Ureter (tissue), 1 donor: ENCODE measurements at regions not wholly inside any gene's neighbourhood (a gene's known extent, or its start where the extent isn't known, plus 50 kb on each side); places are given as distances from the start of the nearest gene placed in this dataset.
"Not testable (repeated sequence)": the region's sequence is repeated elsewhere in the genome, so short reads cannot be mapped to it uniquely, and the experiment has no call there.

Experiments
- DNase-seq: peaks from one replicate; pipeline ENCODE4 v3.0.0-alpha.2; 2020; ENCODE audit warnings: low spot score
- donor health status: DM: yes; HTN: yes; CAD: no.

- DNase-seq, result no peak
Measured at GRCh38 chr13:71214821-71215220, 652.2 kb downstream of the DACH1 start.

DNA sequence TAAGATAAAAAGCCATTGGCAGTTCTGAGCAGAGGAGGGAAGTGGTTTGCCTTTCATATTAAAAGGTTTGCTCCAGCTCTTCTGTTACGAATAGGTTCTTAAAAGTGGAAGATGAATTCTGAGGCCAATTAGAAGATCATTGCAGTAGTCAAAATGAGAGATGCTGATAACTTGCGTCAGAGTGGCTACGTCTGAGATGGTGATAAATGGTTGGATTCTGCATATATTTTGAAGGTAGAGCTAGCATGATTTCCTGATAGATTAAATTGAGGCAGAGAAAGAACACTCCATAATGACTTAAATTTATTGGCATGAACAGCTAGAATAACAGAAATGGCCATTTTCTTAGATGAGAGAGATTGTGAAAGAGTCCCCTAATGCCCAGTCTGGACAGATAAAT is 652.6 kb downstream of the DACH1 start:
- DNase-seq, result no peak

DNA sequence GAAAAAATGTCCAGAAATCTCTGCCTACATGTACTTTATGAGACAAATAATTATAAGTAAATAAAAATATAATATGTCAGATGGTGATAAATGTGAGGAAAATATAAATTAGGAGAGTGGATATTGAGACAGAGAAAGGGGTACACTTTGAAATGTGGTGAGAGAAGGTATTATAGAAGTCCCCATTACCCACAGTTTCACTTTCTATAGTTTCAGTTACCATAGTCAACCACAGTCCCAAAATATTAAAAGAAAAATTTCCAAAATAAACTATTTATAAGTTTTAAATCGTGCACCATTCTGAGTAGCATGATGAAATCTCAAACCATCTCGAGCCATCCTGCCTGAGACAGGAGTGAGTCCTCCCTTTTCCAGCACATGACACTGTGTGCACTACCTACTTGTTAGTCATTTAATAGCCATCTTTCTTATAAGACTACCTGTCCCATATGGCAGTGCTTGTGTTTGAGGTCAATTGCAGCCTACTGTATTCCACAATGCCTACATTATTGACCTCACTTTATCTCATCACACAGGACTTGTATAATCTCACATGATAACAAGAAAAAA is 653.7 kb downstream of the DACH1 start:
- no peak for DNase-seq

GRCh38 chr13:71210861-71211260 is 656.1 kb downstream of the DACH1 start:
- DNase-seq, result no peak

DNA sequence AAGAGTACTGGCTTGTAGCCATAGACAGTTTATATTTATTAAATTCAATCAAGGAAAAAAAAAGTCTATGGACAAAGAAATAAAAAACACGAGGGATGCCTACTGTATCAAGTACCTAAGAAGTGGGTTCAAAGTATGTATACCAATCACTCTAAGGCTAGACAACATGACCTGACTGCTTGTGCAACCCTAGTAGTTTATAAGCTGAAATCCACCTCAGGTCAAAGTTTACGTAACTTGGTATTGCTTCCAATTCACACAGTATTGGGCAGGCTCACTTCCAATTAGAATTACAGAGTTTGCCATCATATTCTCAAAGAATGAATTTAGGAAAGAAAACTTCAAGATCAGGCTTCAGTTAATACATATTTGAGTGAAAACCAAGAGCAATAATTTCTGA is 657.8 kb downstream of the DACH1 start:
- DNase-seq, result no peak

DNA sequence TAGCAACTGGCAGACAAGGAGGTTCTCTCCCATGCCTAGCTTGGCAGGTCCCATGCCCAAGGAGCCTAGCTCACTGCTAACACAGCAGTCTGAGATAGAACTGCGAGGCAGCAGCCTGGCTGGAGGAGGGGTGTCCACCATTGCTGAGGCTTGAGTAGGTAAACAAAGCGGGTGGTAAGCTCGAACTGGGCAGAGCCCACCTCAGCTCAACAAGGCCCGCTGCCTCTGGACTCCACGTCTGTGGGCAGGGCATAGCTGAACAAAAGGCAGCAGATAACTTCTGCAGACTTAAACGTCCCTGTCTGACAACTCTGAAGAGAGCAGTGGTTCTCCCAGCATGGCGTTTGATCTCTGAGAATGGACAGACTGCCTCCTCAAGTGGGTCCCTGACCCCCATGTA is 682.4 kb downstream of the DACH1 start:
- DNase-seq, result not testable (repeated sequence)

DNA sequence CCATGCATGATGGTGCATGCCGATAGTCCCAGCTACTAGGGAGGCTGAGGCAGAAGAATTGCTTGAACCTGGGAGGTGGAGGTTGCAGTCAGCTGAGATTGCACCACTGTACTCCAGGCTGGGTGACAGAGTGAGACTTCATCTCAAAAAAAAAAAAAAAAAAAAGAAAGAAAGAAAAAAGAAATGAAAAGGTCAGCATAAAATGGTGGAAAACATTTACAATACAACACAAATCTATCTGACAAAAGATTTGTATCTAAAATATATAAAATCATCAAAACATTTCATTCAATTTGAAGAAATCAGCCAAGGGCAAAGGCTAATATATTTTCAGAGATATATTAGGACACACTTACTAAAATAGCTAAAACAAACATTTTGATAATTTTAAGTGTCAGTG is 683.7 kb downstream of the DACH1 start:
- not testable (repeated sequence) for DNase-seq

- no peak for DNase-seq
Measured at GRCh38 chr13:71171740-71172139, 695.3 kb downstream of the DACH1 start.

DNA sequence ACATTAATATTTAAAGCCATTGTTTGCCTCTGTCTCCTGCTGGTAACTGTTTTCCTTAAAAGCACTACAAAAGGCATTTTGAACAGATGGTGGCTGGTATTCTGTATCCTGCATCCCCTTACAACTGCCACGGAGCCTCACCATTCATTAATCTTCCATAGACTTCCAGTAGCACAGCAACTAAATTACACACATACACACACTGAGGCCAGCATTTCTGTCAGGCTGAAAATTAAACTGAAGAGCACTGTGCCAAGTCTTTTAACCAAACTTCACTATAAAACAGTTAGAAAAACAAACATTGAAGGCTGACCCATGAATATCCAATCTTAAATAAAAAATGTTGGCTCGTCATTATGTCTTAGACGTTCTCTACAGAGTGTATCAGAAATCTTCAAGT is 697.8 kb downstream of the DACH1 start:
- no peak for DNase-seq

DNA sequence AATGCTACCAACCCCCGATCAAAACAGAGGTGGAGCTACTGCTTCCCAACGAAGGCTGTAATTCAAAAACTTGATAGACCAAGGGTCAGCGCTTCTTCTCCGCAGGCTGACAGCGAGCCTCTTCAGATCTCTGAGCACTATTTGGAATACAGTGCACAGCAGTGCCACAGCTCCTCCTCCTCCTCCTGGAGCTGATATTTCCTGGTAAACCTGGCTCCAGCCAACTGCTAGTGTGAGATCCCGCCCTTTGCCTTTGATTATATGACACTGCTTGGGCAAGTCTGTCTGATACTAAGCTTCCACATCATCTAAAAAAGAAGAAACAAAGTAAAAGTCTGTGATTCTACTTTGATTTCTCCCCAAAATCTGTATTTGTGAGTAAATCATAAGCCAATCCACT is 710.5 kb downstream of the DACH1 start:
- DNase-seq, result no peak

GRCh38 chr13:71149498-71150363 is 717.3 kb downstream of the DACH1 start:
- DNase-seq, result no peak

- DNase-seq, result no peak
Measured at GRCh38 chr13:71149046-71149445, 718.0 kb downstream of the DACH1 start.

DNA sequence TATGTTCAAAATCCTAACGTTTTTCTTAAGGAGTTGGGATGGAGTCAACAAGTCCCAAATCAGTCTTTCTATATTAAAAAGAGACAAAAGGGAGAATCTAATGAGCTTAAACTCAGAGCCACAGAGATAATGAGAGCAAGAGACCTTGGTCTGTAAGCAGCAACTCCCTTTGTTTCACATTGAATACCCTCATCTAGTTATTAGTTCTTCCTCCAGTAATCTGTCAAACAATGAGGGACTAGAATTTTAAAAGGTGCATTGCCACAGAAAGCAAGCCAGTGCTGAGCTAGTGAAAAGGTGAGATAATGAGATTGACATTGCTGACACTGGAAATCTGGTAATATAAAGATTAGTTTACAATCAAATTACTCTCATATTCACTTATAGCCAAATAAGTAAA is 718.6 kb downstream of the DACH1 start:
- no peak for DNase-seq

GRCh38 chr13:71144883-71145282 is 722.1 kb downstream of the DACH1 start:
- no peak for DNase-seq

GRCh38 chr13:71137101-71137500 is 729.9 kb downstream of the DACH1 start:
- DNase-seq, result no peak

GRCh38 chr13:71124230-71124629 is 742.8 kb downstream of the DACH1 start:
- DNase-seq, result no peak

GRCh38 chr13:71118779-71119364 is 748.1 kb downstream of the DACH1 start:
- DNase-seq, result no peak

DNA sequence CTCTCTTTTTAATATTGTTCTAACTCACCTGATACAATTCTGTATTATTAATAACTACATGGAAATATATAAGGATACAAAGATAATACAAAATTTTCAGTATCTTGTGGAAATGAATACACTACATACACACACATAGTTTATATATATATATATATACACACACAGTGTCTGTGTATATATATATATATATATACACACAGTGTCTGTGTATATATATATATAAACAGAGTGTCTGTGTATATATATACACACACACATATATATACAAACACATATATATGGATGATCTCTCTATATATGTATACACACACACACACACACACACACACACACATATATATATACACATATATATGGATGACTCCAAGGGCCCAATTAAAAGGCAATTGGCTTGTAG is 749.1 kb downstream of the DACH1 start:
- DNase-seq, result no peak

- no peak for DNase-seq
Measured at GRCh38 chr13:71115301-71115700, 751.7 kb downstream of the DACH1 start.

GRCh38 chr13:71096421-71096820 is 770.6 kb downstream of the DACH1 start:
- DNase-seq, result no peak

DNA sequence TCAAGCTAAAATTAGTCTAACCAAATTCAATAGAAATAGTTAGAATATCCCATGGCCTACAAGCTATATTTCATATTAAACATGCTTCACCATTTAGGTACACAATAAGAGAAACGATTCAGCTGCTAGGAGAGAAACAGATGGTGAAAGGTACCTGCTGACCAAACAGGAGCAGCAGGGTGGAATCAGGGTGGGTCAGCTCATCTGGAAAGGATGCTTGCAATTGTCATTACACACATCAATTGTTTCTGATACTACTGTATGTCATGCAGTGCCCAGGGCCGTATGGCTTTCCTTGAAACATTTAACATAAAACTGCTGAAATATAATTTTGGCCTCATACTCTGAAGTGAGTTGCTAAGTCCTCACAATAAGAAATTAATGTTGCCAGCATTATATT is 776.0 kb downstream of the DACH1 start:
- no peak for DNase-seq

DNA sequence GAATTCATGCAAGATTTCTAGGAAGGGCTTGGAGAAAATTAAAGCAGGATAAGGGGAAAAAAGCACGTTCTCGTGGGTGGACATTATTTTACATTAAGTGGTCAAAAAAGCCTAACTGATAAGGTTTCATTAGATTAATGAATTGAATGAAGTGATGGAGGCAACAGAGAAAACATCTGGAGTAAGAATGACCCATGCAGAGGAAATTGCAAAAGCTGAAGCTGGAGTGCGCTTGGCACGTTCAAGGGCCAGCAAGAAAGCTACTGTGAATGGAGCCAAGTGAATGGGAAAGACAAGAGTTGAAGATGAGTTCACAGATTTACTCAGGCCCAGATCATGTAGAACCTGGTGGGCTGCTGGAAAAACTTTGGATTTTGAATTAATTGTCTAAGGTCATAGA is 777.9 kb downstream of the DACH1 start:
- DNase-seq, result no peak

DNA sequence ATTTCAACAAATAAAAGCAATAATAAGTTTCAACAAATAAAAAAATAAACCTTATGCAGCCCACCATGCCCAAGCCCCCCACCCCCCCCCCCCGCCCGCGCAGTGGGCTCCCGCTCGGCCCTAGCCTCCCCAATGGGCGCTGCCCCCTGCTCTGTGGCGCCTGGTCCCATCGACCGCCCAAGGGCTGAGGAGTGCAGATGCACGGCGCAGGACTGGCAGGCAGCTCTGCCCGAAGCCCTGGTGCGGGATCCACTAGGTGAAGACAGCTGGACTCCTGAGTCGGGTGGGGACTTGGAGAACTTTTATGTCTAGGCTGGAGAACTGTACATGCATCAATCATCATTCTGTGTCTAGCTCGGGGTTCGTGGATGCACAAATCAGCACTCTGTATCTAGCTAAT is 779.6 kb downstream of the DACH1 start:
- no peak for DNase-seq
